ENCODE measurements at regions not wholly inside any gene's neighbourhood (a gene's known extent, or its start where the extent isn't known, plus 50 kb on each side); places are given as distances from the start of the nearest gene placed in this dataset.

DNA sequence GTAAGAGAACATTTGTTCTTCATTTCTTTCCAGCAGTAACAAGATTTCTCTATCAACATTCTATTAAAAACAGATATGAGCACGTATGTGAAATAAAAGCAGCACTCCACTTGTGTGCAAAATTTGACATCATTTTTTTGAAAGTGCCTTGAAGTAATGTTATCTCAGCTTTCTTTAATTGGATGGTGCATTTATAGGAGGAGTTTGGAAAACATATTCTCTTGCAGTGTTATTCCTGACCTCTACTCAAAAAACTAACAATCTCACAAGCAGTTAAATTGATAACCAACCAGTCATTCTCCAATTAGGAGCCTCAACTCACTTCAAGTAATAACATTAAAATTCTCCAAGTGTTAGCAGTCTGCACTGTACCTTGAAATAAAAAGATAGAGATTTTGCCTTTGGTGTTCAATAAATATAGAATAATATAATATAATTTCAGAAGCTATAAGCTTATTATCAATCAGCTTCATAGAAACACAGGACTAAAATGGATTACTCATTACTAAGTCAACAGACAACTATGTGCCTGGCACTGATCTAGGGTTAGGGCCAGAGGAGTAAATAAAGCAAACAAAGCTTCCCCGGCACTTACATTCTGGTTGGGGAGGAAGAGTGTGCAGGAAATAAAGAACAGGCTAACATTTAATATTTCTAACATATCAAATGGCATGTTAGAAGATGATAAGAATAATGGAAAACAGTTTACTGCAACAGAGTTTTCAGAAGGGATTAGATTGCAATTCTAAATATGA is 149.0 kb upstream of the SGK1 start:
- in situ Hi-C loops (cut with HindIII; ENCODE audit: low pct_unique_long_range_greater_than_20kb, low sequenced_read_pairs), result no loop called here
- no peak for DNase-seq (ENCODE audit: low read depth, low spot score)

- DNase-seq (ENCODE audit: low read depth, low spot score), result peak; percentile 93
- in situ Hi-C loops (cut with HindIII; ENCODE audit: low pct_unique_long_range_greater_than_20kb, low sequenced_read_pairs), result no loop called here
Observed at GRCh38 chr6:134464690-134465411, 146.9 kb upstream of the SGK1 start.

DNA sequence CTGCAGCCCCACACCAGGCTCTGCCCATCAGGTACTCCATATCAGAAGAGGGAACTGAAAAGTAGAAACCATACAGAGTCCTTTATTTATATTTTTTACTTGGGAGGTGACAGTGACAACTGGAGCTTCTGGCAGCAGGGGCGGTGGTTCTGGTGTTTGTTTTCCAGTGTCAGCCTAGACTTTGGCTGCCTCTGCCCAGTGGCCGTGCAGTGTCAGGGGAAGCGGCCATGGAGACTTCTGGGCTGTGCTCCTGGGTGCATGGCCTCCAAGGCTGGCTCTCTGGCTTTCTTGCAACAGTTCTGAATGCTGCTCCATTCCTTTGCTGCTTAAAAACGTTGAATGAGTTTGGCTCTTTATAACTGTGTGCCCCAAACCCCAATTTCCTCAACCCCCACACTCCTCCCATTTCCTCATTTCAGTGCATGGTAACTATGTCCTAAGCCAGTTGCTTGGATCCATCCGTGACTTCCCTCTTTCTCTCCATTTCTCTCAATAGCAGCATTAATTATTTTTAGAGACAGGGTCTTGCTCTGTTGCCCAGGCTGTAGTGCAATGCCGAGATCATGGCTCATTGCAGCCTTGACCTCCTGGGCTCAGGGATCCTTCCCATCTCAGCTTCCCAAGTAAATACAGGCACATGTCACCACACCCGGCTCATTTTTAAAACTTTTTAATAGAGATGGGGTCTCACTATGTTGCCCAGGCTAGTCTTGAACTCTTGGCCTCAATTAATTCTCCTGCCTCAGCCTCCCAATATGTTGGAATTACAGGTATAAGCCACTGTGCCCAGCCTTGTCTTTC is 141.1 kb upstream of the SGK1 start:
- in situ Hi-C loops (cut with HindIII; ENCODE audit: low pct_unique_long_range_greater_than_20kb, low sequenced_read_pairs), result no loop called here

DNA sequence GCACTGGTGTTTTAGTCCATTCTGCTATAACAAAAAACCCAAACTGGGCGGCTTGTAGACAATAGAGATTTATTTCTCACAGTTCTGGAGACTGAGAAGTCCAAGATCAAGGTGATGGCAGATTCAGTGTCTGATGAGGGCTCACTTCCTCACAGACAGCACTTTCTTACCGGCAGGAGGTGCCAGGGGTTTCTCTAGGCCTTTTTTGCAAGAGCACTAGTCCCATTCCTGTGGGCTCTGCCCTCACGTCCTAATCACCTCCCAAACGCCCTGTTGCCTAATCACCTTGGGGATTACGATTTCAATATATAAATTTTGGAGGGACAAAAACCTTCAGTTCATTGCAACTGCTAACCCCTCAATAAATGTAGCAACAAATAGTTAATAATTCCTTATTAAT is 140.0 kb upstream of the SGK1 start:
- DNase-seq (ENCODE audit: low read depth, low spot score), result peak; percentile 57
- in situ Hi-C loops (cut with HindIII; ENCODE audit: low pct_unique_long_range_greater_than_20kb, low sequenced_read_pairs), result no loop called here

More for the DNA sequence above, 141.1 kb upstream of the SGK1 start:
- no peak for DNase-seq (ENCODE audit: low read depth, low spot score)

GRCh38 chr6:134456226-134456625 is 138.3 kb upstream of the SGK1 start:
- in situ Hi-C loops (cut with HindIII; ENCODE audit: low pct_unique_long_range_greater_than_20kb, low sequenced_read_pairs), result no loop called here
- no peak for DNase-seq (ENCODE audit: low read depth, low spot score)

DNA sequence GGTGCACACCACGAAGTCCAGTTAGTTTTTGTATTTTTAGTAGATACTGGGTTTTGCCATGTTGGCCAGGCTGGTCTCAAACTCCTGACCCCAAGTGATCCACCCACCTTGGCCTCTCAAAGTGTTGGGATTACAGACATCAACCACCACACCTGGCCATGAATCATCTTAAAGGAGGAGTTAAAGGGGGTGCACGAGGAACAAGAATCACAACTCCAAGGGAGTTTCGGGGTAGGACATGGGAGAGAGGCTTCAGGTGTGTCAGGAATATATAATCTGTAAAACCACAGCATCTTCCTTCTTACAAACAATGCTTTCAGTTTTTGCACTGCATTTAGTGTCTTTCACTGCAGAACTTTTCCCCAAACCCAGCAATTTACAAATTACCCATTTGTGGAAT is 137.4 kb upstream of the SGK1 start:
- DNase-seq (ENCODE audit: low read depth, low spot score), result no peak
- in situ Hi-C loops (cut with HindIII; ENCODE audit: low pct_unique_long_range_greater_than_20kb, low sequenced_read_pairs), result no loop called here

DNA sequence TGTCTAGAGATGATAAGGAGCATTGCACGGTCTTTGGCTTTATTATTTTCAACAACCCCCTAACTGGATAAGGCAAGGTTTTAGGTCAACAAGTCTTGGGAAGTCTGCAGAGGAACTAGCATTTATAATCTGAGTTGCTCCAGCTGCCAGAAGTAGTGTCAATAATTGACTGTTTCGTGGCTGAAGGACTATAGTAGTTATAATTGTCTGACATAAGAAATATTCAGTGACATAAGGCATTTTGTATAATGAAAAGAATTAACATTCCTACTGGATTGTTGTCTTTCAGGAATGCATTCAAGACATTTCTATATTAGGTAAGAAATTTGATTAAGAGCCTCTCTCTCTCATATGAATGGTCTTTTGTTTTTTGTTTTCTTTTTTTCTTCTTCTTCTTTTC is 136.9 kb upstream of the SGK1 start:
- DNase-seq (ENCODE audit: low read depth, low spot score), result no peak
- in situ Hi-C loops (cut with HindIII; ENCODE audit: low pct_unique_long_range_greater_than_20kb, low sequenced_read_pairs), result no loop called here

GRCh38 chr6:134453792-134454510 is 136.0 kb upstream of the SGK1 start:
- in situ Hi-C loops (cut with HindIII; ENCODE audit: low pct_unique_long_range_greater_than_20kb, low sequenced_read_pairs), result no loop called here
- no peak for DNase-seq (ENCODE audit: low read depth, low spot score)

- in situ Hi-C loops (cut with HindIII; ENCODE audit: low pct_unique_long_range_greater_than_20kb, low sequenced_read_pairs), result no loop called here
- DNase-seq (ENCODE audit: low read depth, low spot score), result no peak
Observed at GRCh38 chr6:134452906-134453305, 135.0 kb upstream of the SGK1 start.

GRCh38 chr6:134451529-134451928 is 133.6 kb upstream of the SGK1 start:
- in situ Hi-C loops (cut with HindIII; ENCODE audit: low pct_unique_long_range_greater_than_20kb, low sequenced_read_pairs), result no loop called here
- peak; percentile 42 for DNase-seq (ENCODE audit: low read depth, low spot score)

- DNase-seq (ENCODE audit: low read depth, low spot score), result no peak
- in situ Hi-C loops (cut with HindIII; ENCODE audit: low pct_unique_long_range_greater_than_20kb, low sequenced_read_pairs), result no loop called here
Observed at GRCh38 chr6:134449781-134450180, 131.9 kb upstream of the SGK1 start.

- no peak for DNase-seq (ENCODE audit: low read depth, low spot score)
- in situ Hi-C loops (cut with HindIII; ENCODE audit: low pct_unique_long_range_greater_than_20kb, low sequenced_read_pairs), result no loop called here
Observed at GRCh38 chr6:134449004-134449403, 131.1 kb upstream of the SGK1 start.

DNA sequence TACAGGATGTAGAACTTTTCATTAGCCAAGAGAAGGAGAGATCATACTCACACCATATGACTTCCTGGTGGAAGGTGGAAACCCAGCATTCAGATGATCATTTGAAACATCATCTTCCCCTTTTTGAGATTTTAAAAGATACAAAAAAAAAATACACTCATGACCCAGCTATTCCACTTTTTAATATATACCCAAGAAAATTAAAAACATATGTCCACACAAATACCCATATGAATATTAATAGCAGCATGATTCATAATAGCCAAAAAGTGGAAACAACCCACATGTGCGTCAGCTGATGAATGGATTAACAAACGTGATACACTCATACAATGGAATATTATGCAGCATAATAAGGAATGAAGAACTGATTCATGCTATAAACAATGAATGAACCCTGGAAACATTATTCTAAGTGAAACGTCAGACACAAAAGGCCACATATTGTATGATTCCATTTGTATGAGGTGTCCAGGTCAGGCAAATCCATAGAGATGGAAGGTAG is 130.0 kb upstream of the SGK1 start:
- peak; percentile 97 for DNase-seq (ENCODE audit: low read depth, low spot score)
- in situ Hi-C loops (cut with HindIII; ENCODE audit: low pct_unique_long_range_greater_than_20kb, low sequenced_read_pairs), result no loop called here

GRCh38 chr6:134447423-134447822 is 129.5 kb upstream of the SGK1 start:
- in situ Hi-C loops (cut with HindIII; ENCODE audit: low pct_unique_long_range_greater_than_20kb, low sequenced_read_pairs), result no loop called here
- peak; percentile 77 for DNase-seq (ENCODE audit: low read depth, low spot score)

DNA sequence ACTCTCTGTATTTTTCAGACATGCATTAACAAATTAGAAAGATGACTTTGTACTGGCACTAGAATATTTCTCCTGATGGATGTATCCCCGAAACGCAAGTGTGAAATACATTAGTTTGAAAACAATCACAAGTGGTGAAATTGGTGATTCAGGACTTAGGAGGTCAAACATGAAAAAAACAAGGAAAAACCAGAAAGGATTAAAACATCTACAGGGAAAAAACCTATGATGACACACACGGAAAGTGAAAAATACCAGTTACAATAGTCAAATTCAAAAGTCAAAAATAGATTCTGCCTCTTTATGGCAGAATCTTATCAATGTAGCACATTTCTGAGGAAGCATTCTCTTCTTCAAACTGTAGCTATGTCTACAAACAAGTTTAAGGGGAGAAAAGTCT is 129.0 kb upstream of the SGK1 start:
- in situ Hi-C loops (cut with HindIII; ENCODE audit: low pct_unique_long_range_greater_than_20kb, low sequenced_read_pairs), result no loop called here
- no peak for DNase-seq (ENCODE audit: low read depth, low spot score)

GRCh38 chr6:134446218-134446848 is 128.4 kb upstream of the SGK1 start:
- in situ Hi-C loops (cut with HindIII; ENCODE audit: low pct_unique_long_range_greater_than_20kb, low sequenced_read_pairs), result no loop called here
- DNase-seq (ENCODE audit: low read depth, low spot score), result peak; percentile 78

DNA sequence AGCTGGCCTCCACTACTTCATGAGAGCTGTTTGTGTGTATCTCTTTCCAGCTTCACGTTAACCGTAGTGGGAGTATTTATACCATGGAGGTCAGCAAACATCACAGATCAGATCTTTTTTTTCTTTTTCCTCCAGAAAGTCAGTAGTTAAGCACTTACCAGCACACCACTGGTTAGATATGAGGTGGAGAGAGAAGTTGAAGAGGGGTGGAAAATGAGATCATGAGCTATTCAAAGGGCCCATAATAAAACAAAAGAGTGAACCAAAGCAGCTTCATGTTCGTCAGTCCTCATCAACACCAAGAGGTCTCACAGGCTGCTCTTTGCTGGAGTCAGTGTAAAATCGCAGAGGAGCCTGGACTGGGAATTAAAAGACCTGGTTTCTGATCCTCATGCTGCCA is 125.1 kb upstream of the SGK1 start:
- in situ Hi-C loops (cut with HindIII; ENCODE audit: low pct_unique_long_range_greater_than_20kb, low sequenced_read_pairs), result no loop called here

More for the DNA sequence above, 125.1 kb upstream of the SGK1 start:
- DNase-seq (ENCODE audit: low read depth, low spot score), result no peak

Measured in SK-MEL-5 (cell line).